ENCODE measurements at regions not wholly inside any gene's neighbourhood (a gene's known extent, or its start where the extent isn't known, plus 50 kb on each side); places are given as distances from the start of the nearest gene placed in this dataset.

GRCh38 chr2:180364719-180365118 is 357.6 kb upstream of the CWC22 start:
- no peak for DNase-seq (ENCODE audit: low spot score)

GRCh38 chr2:180360283-180360618 is 353.2 kb upstream of the CWC22 start:
- DNase-seq (ENCODE audit: low spot score): no peak

GRCh38 chr2:180359522-180360282 is 352.6 kb upstream of the CWC22 start:
- DNase-seq (ENCODE audit: low spot score): no peak

- DNase-seq (ENCODE audit: low spot score): no peak
These were observed 351.4 kb upstream of the CWC22 start for GRCh38 chr2:180358458-180358857.

DNA sequence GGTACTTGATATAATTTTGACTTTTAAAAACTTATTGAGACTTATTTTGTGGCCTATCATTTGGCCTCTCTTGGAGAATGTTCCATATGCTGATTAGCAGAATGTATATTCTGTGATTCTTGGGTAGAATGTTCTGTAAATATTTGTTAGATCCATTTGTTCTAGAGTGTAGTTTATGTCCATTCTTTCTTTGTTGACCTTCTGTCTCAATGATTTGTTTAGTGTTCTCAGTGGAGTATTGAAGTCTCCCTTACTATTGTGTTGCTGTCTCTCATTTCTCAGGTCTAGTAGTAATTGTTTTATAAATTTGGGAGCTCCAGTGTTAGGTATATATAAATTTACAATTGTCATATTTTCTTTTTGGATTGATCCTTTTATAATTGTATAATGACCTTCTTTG is 349.6 kb upstream of the CWC22 start:
- no peak for DNase-seq (ENCODE audit: low spot score)

- DNase-seq (ENCODE audit: low spot score): no peak
These were observed 345.5 kb upstream of the CWC22 start for GRCh38 chr2:180352620-180353019.

GRCh38 chr2:180349809-180350208 is 342.7 kb upstream of the CWC22 start:
- DNase-seq (ENCODE audit: low spot score): no peak

GRCh38 chr2:180343528-180344345 is 336.6 kb upstream of the CWC22 start:
- DNase-seq (ENCODE audit: low spot score): no peak

GRCh38 chr2:180337136-180337535 is 330.0 kb upstream of the CWC22 start:
- no peak for DNase-seq (ENCODE audit: low spot score)

GRCh38 chr2:180336550-180336949 is 329.5 kb upstream of the CWC22 start:
- no peak for DNase-seq (ENCODE audit: low spot score)

DNA sequence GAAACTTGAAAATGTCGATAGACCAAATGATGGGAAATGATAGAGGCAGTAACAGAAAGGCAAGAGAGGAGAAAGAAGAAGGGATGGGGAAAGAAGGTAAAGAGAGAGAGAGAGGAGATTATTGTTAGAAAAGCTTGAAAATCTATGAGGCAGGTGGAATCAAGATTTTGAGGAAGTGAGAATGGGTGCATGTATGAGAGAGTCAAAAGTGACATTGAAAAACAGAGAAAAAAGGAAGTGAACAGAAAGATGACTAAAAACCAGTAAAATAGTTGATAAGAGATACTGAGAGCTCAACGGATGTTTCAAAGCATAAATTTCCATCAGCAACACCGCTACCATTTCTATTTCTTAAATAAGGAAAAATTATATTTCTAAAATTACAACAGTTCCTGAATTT is 327.4 kb upstream of the CWC22 start:
- no peak for DNase-seq (ENCODE audit: low spot score)

- no peak for DNase-seq (ENCODE audit: low spot score)
These were observed 321.8 kb upstream of the CWC22 start for GRCh38 chr2:180328795-180329422.

DNA sequence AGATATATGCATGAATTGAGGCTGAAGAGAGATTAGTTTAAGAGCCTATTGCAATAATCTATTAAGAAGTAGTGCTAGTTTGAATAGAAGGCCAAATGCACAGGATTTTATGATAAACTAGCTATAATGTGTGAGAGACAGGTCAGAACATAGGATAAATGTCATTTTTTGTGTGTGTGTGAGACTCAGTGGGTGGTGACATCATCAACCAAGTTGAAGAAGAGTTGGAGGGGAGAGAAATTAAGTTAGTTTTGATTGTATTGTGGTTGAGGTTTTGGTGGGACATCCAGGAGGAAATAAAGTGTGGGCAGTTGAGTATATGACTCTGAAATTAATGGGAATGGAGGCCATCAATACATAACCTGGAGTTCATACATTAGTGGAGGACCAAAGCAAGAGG is 320.1 kb upstream of the CWC22 start:
- DNase-seq (ENCODE audit: low spot score): no peak

GRCh38 chr2:180325416-180326120 is 318.5 kb upstream of the CWC22 start:
- no peak for DNase-seq (ENCODE audit: low spot score)

- DNase-seq (ENCODE audit: low spot score): no peak
These were observed 317.1 kb upstream of the CWC22 start for GRCh38 chr2:180324182-180324581.

- DNase-seq (ENCODE audit: low spot score): no peak
These were observed 315.7 kb upstream of the CWC22 start for GRCh38 chr2:180322781-180323180.

GRCh38 chr2:180319586-180320405 is 312.7 kb upstream of the CWC22 start:
- no peak for DNase-seq (ENCODE audit: low spot score)

DNA sequence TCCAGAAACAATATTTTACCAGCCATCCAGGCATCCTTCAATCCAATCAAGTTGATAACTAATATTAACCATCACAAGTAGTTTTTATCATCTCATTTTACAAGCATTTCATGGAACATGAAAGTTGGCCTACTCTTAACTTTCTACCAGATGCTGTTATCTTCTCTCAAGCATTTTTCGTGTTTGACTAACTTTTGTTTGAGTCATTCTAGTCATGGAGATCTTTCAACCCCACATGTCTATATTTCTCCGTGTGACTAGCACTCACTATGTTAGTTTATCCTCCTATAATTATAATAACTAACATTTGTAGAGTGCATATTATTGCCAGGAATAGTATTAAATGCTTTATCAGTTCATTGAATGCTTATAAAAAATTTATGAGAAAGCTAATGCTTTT is 307.0 kb upstream of the CWC22 start:
- DNase-seq (ENCODE audit: low spot score): no peak

DNA sequence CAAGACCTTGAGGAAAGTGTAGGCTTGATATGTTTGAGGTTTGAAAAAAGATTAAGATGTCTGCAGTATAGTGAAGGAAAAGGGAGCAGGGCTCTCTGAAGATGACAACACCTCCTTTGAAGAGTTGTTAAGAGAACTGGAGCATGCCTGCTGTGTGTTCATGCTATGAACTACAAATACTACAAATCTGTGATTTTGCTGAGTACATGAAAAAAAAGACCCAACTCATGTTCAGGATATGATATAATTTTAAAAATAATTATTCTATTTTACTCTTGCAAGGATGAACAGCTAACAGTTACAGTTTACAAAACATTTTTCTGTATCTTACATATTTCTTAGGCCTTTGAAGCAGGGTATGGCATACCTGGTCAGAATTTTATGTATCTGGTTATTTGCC is 305.4 kb upstream of the CWC22 start:
- DNase-seq (ENCODE audit: low spot score): no peak

GRCh38 chr2:180307096-180307495 is 300.0 kb upstream of the CWC22 start:
- no peak for DNase-seq (ENCODE audit: low spot score)

- DNase-seq (ENCODE audit: low spot score): no peak
These were observed 299.2 kb upstream of the CWC22 start for GRCh38 chr2:180306346-180306745.
